Keratinocyte (primary cell): ENCODE measurements at regions not wholly inside any gene's neighbourhood (a gene's known extent, or its start where the extent isn't known, plus 50 kb on each side); places are given as distances from the start of the nearest gene placed in this dataset.

ENCODE experiments used
- DNase-seq: peaks from one replicate; pipeline ENCODE4 v3.0.0-alpha.2; 2011; ENCODE audit warnings: low read depth, missing footprints, low spot score
- FAIRE-seq: peaks from 2 replicates; lab custom pipeline; 2011; peaks lifted over from hg19 to GRCh38; lab: Jason Lieb, UNC
- H2AFZ ChIP-seq: 2 replicates; pipeline ENCODE4 v1.6.0; 2012; ENCODE audit warnings: low read length, control low read depth, inconsistent platforms; ENCODE audit not compliant: control insufficient read depth
- H3K27ac ChIP-seq: 2 replicates; pipeline ENCODE4 v1.5.1; 2011; ENCODE audit warnings: low read length; ENCODE audit not compliant: control insufficient read depth, insufficient read depth
- H3K27me3 ChIP-seq: 3 replicates; pipeline ENCODE4 v1.6.0; 2011; ENCODE audit warnings: low read length; ENCODE audit not compliant: control insufficient read depth, insufficient read depth; ENCODE audit errors: extremely low read depth
- H3K36me3 ChIP-seq, 2 experiments: 2 replicates in 1 of 2; 3 replicates in 1 of 2; pipeline ENCODE4 v1.5.1; 2011; ENCODE audit warnings: low read length in 2 of 2, mild to moderate bottlenecking in 1 of 2; ENCODE audit not compliant: control insufficient read depth in 2 of 2, insufficient read depth in 2 of 2; ENCODE audit errors: extremely low read depth in 1 of 2
- H3K4me1 ChIP-seq: 3 replicates; pipeline ENCODE4 v1.5.1; 2011; ENCODE audit warnings: low read length; ENCODE audit not compliant: control insufficient read depth, insufficient read depth; ENCODE audit errors: extremely low read depth
- H3K4me2 ChIP-seq: 3 replicates; pipeline ENCODE4 v1.6.0; 2011; ENCODE audit warnings: low read depth, low read length; ENCODE audit not compliant: control insufficient read depth, insufficient read depth; ENCODE audit errors: extremely low read depth
- H3K4me3 ChIP-seq, 3 experiments: fragments of 200-600 bp in 1 of 3; sonication (generic) in 1 of 3; 2 replicates in 2 of 3; 3 replicates in 1 of 3; pipeline ENCODE4 v1.5.1; 2011 to 2016; ENCODE audit warnings: low read length in 3 of 3, mild to moderate bottlenecking in 3 of 3, control low read depth in 2 of 3, inconsistent platforms in 1 of 3, low read depth in 1 of 3, mixed read lengths in 1 of 3, mixed run types in 1 of 3, moderate library complexity in 1 of 3; ENCODE audit not compliant: control insufficient read depth in 2 of 3, insufficient read depth in 2 of 3; ENCODE audit errors: extremely low read depth in 1 of 3
- H3K79me2 ChIP-seq: 2 replicates; pipeline ENCODE4 v1.6.0; 2012; ENCODE audit warnings: low read length; ENCODE audit not compliant: control insufficient read depth, insufficient read depth
- H3K9ac ChIP-seq: 3 replicates; pipeline ENCODE4 v1.6.0; 2011; ENCODE audit warnings: low read length; ENCODE audit not compliant: control insufficient read depth, insufficient read depth; ENCODE audit errors: extremely low read depth
- H3K9me1 ChIP-seq: 3 replicates; pipeline ENCODE4 v1.6.0; 2011; ENCODE audit warnings: low read length; ENCODE audit not compliant: control insufficient read depth, insufficient read depth; ENCODE audit errors: extremely low read depth
- H3K9me3 ChIP-seq: 2 replicates; pipeline ENCODE4 v1.5.1; 2012; ENCODE audit warnings: low read depth, low read length; ENCODE audit not compliant: control insufficient read depth
- H4K20me1 ChIP-seq: 3 replicates; pipeline ENCODE4 v1.6.0; 2011; ENCODE audit warnings: low read length; ENCODE audit not compliant: control insufficient read depth, insufficient read depth; ENCODE audit errors: extremely low read depth
- CTCF ChIP-seq, 3 experiments: IDR thresholded peaks in 1 of 3; conservative IDR thresholded peaks in 1 of 3; optimal IDR thresholded peaks in 1 of 3; 2 replicates in 2 of 3; 3 replicates in 1 of 3; pipeline versions ENCODE3 to v1.5.1; 2011; ENCODE audit warnings: low read length in 3 of 3, mild to moderate bottlenecking in 3 of 3, moderate library complexity in 2 of 3, control low read depth in 1 of 3, inconsistent platforms in 1 of 3; ENCODE audit not compliant: insufficient read depth in 2 of 3; ENCODE audit errors: extremely low read depth in 1 of 3
- EZH2 ChIP-seq: IDR thresholded peaks from one replicate; pipeline ENCODE4 v1.6.1; 2012; ENCODE audit warnings: inconsistent platforms, mild to moderate bottlenecking, low read length, moderate library complexity
- dilution Hi-C: fragments of 300-500 bp; cut with MboI; formaldehyde crosslinking; loops from one replicate; pipeline ENCODE4 v1.7.0; 2020; ENCODE audit warnings: low sequenced_read_pairs; ENCODE audit not compliant: extremely low pct_ligation_motif_present

- no peaks in the 10 kb centered on the region for H3K9me1 ChIP-seq
- no peak overlapping the region for H3K4me3 ChIP-seq
- no peaks in the 10 kb centered on the region for H3K79me2 ChIP-seq
- no peaks in the 10 kb centered on the region for H4K20me1 ChIP-seq
- H3K27me3 ChIP-seq: peaks cover 11% of the 10 kb centered on the region
- no peak overlapping the region for H2AFZ ChIP-seq
- H3K27ac ChIP-seq: no peak overlapping the region
- H3K9ac ChIP-seq: no peak overlapping the region
- no peak overlapping the region for H3K4me2 ChIP-seq
- no peaks in the 10 kb centered on the region for H3K4me1 ChIP-seq
- H3K9me3 ChIP-seq: no peaks in the 10 kb centered on the region
- FAIRE-seq (no peak), DNase-seq (no peak)
- H3K36me3 ChIP-seq: no peaks in the 10 kb centered on the region
- no peak for TF ChIP-seq EZH2
- no peak for TF ChIP-seq CTCF (optimal IDR thresholded peaks at IDR 0.05 in 1 of 3, IDR thresholded peaks at IDR 0.05 in 1 of 3, conservative IDR thresholded peaks at IDR 0.05 in 1 of 3; ENCODE audit: extremely low read depth in 1 of 3, insufficient read depth in 2 of 3, low read length in 3 of 3)
- dilution Hi-C loops: no loop called here
These were observed 202.5 kb upstream of the CADM1 start for GRCh38 chr11:115706626-115707135.

- TF ChIP-seq EZH2 (no peak), CTCF (optimal IDR thresholded peaks at IDR 0.05 in 1 of 3, IDR thresholded peaks at IDR 0.05 in 1 of 3, conservative IDR thresholded peaks at IDR 0.05 in 1 of 3; ENCODE audit: extremely low read depth in 1 of 3, insufficient read depth in 2 of 3, low read length in 3 of 3) (no peak)
- H3K4me1 ChIP-seq: no peaks in the 10 kb centered on the region
- no peak overlapping the region for H3K27ac ChIP-seq
- H3K36me3 ChIP-seq: no peaks in the 10 kb centered on the region
- dilution Hi-C loops: no loop called here
- H4K20me1 ChIP-seq: no peaks in the 10 kb centered on the region
- H3K9me1 ChIP-seq: no peaks in the 10 kb centered on the region
- H3K9ac ChIP-seq: no peak overlapping the region
- FAIRE-seq (no peak), DNase-seq (no peak)
- H3K27me3 ChIP-seq: no peaks in the 10 kb centered on the region
- H3K4me2 ChIP-seq: no peak overlapping the region
- H2AFZ ChIP-seq: no peak overlapping the region
- H3K9me3 ChIP-seq: no peaks in the 10 kb centered on the region
- H3K4me3 ChIP-seq: no peak overlapping the region
- no peaks in the 10 kb centered on the region for H3K79me2 ChIP-seq
These were observed 201.0 kb upstream of the CADM1 start for GRCh38 chr11:115705200-115705599.
